GM21619 (cell line): ENCODE measurements at regions not wholly inside any gene's neighbourhood (a gene's known extent, or its start where the extent isn't known, plus 50 kb on each side); places are given as distances from the start of the nearest gene placed in this dataset.
"Not testable (repeated sequence)": the region's sequence is repeated elsewhere in the genome, so short reads cannot be mapped to it uniquely, and the experiment has no call there.

Experiments used
- ATAC-seq: cut with Tn5 transposase; IDR thresholded peaks from one replicate; pipeline ENCODE4 v1.9.1; 2021; ENCODE audit not compliant: unreplicated experiment

DNA sequence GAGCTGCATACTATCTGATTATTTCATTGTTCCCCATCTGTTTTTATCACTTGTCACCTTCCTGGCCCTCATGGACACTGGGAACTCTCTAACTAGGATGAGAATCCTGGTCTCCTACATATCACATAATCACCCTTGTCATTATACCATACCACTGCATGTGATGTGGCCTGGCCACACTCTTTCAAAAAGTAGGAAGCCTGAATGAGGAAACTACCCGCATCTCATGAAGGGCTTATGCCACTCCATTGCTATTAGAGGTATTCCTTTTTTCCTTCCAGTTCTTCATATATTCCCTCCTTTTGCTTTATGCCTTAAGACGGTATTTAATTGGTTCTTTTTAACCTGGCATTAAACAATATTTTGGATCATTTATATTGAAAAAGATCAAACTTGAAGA lies 1341.4 kb upstream of the NUDT12 start:
- ATAC-seq, result no peak

DNA sequence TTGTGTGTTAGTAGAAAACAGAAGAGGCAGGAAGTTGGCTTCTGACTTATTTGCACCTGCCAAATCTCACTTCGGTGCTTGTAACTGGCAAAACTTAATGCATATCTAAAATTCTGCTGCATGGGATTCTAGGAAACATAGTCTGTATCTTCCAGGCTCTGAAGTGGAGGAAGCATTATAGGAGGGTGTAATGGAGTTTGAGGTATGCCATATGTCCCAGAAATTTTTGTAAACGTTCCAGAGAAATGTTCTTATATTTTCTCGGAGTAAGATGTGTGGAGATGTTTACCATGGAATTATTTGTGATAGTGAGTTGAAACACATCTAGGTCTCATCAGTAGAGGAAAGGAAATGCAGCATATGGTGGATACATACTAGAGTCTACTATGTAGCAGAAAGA lies 1329.0 kb upstream of the NUDT12 start:
- no peak for ATAC-seq

DNA sequence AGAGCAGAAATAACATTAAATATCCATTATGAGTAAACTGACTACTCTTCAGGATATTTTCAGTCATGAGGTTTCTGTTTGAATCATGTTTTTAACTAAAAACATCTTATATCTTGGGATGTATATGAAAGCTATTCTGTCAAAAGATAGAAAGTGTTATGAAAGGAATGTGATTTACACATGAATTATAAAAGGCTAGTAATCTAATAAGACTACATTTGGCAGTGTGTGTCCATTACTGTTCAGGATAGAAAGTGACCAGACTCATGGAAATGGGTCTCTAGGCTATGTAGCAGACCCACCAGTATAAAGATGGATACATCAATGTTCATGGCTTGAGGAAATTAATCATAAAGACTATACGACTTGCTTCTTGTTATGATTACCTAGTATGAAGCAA lies 1328.2 kb upstream of the NUDT12 start:
- no peak for ATAC-seq

DNA sequence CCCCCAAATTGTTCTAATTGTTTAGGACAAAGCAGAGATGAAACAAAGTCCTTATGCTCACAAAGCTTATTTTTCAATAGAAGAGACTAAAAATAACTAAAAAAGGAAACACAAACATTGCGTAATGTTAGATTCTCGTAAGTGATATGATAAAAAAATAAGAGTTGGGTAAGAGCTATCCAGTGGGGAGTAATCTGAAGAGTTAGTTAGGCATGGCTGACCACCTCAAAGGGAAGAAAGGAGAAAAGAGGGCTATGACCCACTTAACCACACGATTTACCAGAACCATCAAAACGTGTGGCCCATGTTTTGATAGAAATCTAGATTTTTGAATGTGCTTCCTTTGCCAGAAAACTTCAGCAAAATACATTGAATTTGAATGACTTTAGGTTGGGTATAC lies 1296.8 kb upstream of the NUDT12 start:
- ATAC-seq, result no peak

DNA sequence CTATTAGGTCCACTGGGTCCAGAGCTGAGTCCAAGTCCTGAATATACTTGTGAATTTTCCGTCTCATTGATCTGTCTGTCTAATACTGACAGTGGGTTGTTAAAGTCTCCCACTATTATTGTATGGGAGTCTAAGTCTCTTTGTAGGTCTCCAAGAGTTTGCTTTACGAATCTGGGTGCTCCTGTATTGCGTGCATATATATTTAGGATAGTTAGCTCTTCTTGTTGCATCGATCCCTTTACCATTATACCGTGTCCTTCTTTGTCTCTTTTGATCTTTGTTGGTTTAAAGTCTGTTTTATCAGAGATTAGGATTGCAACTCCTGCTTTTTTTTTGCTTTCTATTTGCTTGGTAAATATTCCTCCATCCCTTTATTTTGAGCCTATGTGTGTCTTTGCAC lies 1289.5 kb upstream of the NUDT12 start:
- ATAC-seq, result not testable (repeated sequence)

DNA sequence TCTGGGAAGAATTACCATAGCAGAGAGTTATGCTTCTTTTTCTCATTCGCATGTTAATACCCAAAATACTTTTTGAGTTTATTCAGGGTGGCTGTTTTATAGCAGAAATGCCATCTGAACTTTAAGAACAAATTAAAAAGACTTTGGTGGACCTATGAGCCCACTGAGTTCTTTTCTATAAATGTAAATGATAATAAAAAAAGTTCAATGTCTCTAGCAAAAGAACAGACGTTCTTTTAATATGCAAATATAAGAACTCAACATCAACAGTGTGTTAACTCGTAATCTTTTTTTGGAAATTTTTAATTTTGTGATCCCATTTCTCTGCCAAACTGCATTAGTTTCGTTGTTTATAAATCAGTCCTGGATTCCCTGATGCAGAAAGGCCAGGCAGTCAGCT lies 1283.0 kb upstream of the NUDT12 start:
- ATAC-seq, result no peak

DNA sequence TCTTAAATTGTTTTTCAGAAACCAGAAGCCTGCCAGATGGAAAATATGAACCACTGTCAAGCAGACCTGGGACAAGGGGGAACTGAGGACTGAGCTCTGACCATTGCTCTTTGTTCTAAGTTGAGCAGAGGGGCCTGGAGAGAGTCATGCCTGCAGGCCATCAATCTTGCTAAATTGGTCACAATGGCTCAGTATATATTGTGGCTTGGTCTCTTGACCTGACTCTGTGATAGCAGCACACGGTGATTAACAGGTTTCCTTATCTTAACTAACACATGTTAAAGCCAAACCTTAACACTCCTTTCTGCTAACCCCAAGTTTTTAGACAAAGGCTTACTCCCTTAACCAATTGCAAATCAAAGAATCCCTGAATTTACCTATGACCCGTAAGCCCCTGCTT lies 1281.2 kb upstream of the NUDT12 start:
- ATAC-seq, result no peak

DNA sequence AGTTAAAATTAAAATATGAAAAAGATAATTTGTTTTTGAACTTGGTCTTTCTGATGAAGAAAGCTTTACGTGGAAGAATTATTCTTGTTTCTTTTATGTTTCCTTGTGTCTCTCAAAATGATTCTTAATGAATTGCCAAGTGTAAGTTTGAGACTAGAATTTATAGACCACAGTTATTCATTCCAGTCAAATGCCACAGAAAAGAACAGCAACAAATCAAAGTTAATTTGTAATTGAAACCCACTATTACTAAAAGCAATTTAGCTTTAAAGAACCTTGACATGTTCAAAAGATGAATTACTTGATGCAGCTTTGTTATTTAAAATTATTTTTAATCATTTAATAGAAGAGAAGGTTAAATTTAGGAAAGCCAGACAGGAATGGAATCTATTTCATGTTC lies 1277.7 kb upstream of the NUDT12 start:
- no peak for ATAC-seq

DNA sequence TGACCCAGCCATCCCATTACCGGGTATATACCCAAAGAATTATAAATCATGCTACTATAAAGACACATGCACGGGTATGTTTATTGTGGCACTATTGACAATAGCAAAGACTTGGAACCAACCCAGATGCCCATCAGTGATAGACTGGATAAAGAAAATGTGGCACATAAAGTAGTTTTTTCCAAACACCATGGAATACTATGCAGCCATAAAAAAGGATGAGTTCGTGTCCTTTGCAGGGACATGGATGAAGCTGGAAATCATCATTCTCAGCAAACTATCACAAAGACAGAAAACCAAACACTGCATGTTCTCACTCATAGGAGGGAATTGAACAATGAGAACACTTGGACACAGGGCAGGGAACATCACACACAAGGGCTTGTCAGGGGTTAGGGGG lies 1268.9 kb upstream of the NUDT12 start:
- ATAC-seq, result not testable (repeated sequence)

DNA sequence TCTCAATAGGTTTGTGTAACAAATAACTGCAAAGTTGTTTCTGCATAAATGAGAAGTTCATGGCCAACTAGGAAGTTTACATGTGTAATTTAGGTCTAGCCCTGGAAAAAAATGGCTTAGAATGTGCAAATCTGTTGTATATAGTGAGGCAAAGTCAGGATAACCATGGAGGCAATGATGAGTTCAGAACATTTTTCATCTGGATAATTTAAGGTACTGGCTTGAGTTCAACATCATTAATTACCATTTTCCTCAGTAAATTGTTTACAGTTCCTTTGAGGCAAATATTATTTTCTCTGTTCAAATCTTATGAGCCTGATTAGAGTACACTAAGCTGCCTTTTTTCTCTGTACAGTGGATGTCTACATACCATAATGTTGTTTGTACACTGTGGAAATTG lies 1259.0 kb upstream of the NUDT12 start:
- ATAC-seq, result no peak

DNA sequence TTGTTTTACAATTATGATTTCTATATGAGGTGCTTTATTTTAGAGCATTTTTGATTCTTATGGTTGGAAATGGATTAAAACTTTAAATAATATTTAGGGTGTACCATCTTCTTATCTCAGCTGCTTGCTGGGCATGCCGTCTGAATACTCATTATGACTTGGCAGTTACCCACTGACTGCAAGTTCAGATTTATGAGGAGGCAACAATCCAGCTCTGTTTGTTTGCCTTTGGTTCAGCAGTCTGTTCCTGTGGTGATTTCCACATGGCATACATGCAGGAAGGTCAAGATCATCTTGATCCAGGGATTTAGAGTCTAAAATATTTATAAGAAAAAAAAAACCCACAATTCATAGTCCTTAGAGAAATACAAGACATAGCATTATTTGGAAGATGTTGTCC lies 1254.5 kb upstream of the NUDT12 start:
- no peak for ATAC-seq

DNA sequence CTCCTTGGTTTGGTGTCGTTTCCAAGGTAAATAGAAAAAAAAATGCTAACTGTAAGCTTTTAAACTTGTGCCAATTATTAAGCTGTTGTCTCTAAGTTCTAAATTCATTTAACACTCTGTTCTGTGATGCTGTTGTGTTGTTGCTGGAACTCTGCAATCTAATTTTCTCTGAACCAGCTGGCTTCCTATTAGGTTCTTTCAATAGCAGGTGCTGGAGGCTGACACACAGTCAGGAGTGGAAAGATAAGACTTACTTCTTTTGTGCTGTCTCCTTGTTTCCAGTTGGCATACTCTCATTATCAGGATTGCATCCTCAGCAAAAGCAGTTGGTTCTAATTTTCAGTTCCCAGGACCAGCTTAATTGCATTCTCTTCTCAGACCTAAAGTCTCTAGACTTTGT lies 1252.6 kb upstream of the NUDT12 start:
- no peak for ATAC-seq

DNA sequence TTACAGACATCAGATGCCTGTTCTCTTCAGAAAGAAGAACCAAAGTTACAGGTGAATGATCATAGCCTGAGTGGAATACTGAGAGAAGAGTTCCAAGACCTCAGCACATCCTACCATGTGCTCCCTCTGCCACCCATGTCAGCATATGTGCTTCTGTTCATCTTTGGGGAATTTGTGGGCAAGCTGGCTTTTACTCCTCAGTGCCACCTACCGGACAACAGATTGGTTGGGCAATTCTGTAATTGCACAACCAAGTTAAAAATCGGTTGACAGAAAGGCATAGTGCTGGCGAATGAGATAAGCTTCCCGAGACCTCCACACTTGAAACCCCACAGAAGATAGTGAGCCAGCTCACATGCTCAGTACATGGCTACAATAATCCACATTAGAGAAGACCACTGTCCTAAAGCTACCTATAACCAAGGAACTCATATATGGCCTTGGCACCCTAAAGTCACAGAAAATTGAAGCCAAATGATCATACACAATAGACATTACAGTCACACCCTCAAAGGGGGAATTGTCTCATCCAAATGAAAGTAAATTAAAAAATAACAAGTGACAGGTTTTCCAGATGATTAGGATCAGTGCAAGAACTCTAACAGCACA lies 1238.0 kb upstream of the NUDT12 start:
- no peak for ATAC-seq

DNA sequence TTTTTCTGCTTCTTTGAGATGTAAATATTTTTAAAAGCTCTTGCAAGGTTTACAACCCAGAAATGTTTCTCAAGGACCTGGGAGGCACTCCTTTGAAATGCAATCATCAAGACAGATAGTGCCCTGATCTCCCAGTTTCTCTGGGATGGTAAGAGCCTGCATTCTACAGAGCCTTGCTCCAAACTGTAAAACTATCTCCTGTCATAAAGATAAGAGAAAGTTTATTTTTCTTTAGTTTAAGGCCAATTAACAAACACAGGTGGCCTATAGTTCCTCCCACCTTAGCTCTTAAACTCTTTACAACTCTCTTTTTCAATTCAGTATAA lies 1231.1 kb upstream of the NUDT12 start:
- ATAC-seq, result no peak

DNA sequence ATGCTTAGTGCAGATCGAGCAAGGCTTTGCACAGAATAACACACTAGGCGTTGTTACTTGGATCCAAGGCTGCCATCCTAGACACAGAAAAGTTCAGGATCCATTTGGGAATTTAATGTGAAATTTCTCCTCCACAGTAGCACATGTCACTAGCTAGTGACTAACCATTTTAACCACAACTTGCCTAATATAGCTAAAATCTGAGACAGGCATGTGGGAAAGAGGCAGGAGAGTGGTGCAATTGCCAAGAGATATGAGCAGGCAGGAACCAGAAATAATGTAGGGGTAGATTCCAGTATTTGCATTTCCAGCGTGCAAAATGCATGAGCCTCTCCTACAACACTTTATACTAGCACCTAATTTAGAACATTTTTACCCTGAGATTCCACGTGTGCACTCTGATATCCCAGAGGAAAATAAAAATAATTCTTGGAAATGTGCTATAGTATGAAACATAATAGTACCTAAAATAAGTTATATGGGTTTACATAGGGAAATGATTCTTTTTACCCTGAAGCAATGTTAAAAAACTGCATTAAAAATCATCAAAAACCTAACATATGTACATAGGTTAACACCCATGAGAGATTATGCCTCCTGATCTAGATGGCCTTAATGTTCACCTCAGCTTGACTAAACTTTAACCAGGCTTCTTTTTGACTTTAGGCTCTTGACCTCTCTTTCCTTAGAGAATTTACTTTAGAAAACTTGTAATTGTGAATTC lies 1230.6 kb upstream of the NUDT12 start:
- no peak for ATAC-seq

DNA sequence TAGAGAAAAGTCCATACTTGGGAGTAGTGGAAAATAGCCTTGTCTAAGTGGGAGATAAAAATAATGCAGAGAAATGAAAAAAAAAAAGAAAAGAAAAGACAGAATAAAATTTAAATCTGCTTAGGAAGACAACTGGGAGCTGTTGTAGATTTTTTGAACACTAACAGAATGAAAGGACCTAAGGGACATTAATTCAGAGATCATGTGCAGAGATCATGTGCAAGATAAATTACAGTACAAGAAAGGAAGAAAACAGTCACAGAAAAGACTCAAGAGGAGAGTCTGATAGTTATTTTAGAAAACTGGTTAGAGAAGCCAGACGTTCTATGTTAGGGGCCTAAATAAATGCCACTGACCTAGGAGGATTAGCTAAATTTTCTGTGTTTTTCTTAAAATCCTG lies 1226.8 kb upstream of the NUDT12 start:
- no peak for ATAC-seq

DNA sequence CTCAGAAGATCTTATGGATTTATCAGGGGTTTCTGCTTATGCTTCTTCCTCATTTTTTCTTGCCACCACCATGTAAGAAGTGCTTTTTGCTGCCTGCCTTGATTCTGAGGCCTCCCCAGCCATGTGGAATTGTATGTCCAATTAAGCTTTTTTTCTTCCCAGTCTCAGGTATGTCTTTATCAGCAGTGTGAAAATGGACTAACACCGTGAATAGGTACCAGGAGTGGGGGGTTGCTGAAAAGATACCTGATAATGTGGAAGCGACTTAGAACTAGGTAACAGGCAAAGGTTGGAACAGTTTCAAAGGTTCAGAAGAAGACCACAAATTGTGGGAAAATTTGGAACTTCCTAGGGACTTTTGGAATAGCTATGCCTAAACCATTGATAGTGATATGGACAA lies 1222.5 kb upstream of the NUDT12 start:
- no peak for ATAC-seq

DNA sequence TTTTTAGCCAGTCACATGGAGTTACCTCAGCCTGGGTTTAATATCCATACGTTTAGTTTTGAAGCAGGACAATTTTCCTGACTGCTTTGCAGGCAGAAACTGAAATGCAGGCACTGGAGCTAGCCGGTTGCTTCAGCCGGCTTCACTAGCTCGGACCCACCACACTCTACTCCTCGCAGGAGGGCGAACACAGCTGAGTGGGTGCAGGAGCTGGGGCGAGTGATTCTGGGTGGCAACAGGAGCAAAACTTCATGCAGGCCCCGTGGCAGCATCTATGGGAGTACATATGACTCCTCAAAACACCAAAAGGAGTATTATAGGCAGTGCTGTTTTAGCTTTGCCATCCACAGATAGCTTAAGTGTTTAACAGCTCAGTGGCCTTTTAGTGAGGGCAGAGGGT lies 1211.8 kb upstream of the NUDT12 start:
- no peak for ATAC-seq

DNA sequence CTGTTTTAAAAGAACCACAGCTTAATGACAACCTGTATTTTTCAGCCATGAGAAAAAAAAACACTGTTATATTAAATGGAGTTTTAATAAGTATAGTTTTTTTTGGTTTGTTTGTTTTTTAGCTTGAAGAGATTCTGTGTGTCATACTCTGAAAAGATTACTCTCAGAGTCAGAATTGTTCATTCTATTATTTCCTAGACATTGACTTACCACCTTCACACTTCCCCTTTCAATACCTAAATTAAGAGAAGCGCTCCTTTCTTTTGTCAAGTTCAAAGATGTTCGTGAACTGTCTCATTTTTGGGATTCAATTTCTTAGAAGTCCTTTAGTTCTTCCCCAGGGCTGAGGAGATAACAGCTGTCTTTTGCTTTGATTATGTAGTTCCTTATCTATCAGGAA lies 1201.6 kb upstream of the NUDT12 start:
- no peak for ATAC-seq

DNA sequence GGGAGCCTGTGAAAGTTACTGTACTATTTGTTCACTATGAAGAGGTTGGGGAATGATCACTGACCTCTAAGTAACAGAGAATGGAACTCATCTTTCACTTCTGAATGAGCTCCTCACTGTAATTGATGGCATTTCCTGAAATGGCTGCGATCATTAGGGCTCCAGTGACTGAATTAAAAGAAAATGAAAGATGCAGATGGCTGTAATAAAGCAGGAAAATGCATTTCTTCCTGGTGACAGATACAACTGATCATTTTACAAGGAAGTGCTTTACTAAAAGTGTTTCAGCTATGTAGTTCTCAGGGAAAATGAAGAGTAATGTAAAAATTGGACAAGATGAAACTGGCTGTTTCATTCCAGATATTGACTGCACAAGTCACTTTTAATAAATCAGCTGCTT lies 1200.6 kb upstream of the NUDT12 start:
- no peak for ATAC-seq

DNA sequence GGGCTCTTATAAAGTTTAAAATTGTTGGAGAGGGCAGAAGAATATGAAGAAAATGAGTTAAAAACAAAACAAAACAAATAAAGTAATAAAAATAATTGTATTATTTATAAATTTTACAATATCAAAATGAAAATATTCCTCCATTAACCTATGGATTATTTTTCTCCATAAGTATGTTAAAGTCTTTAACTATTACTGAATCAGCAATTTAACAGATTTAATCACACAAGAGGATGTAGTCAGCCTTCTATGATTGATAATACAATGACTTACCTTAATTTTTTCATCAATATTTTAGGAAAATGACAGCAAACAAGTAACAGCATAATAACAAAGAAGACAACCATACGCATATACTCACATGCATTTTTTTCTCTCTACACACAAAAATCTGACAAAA lies 1195.3 kb upstream of the NUDT12 start:
- no peak for ATAC-seq

DNA sequence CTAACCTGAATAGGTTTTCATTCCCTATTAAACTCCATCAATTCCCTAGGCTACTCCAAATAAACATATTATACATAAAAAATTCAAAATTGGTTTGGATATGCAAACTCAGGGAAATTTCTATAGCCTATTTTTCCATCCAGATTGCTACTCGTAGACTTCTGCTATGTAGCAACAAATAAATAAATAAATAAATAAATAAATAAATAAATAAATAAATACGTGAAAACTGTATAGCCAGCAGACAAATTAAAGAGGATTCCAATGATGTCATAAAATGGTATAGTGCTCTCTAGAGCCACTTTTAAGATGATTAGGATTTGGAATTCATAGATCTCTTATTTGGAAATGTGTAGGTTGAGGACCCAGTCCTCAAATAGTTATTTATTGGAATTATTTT lies 1193.2 kb upstream of the NUDT12 start:
- ATAC-seq, result no peak

DNA sequence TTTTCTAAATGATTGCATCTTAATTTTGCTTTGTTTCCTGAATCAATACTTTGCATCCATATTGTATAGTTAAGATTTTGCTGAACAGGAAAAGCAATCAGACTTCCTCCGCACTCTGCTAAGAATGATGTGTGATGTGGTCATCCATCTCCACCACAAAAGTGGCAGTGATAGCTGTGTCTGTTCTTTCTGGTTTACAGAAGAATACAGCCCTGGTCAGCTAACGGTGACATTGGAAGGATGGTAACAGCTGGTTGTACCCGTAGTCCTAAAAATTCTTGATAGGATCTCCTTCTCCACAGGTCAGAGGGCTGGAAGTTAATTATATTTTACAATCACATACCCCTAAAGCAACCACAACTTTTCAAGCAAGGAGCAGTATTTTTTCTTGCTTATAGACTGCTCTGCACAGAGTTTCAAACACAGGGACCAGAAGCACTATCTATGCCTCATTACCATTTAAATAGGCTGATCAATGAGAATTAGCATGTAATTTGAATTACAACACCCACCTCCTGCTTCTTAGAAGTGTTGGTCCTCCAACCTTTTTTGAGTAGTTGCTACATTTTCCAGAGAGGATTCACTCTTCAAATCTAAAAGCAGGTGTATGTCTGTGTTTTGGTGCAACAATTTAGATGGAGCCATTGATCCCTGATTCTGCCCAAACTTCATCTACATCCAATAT lies 1191.9 kb upstream of the NUDT12 start:
- no peak for ATAC-seq
